ENCODE measurements at regions not wholly inside any gene's neighbourhood (a gene's known extent, or its start where the extent isn't known, plus 50 kb on each side); places are given as distances from the start of the nearest gene placed in this dataset.

- no peak for DNase-seq (ENCODE audit: low spot score)
Measured at GRCh38 chr10:42952349-42952748, 124.5 kb upstream of the RET start.

GRCh38 chr10:42952931-42953683, 123.8 kb upstream of the RET start:
- DNase-seq (ENCODE audit: low spot score): no peak

GRCh38 chr10:42953684-42954674, 122.9 kb upstream of the RET start:
- DNase-seq (ENCODE audit: low spot score): no peak

GRCh38 chr10:42954766-42955492, 121.9 kb upstream of the RET start:
- no peak for DNase-seq (ENCODE audit: low spot score)

GRCh38 chr10:42955493-42955889, 121.4 kb upstream of the RET start:
- no peak for DNase-seq (ENCODE audit: low spot score)

GRCh38 chr10:42956045-42956444, 120.8 kb upstream of the RET start:
- no peak for DNase-seq (ENCODE audit: low spot score)

- DNase-seq (ENCODE audit: low spot score): no peak
Measured at GRCh38 chr10:42958142-42958868, 118.6 kb upstream of the RET start.

- no peak for DNase-seq (ENCODE audit: low spot score)
Measured at GRCh38 chr10:42959833-42960232, 117.0 kb upstream of the RET start.

GRCh38 chr10:42960491-42960990, 116.3 kb upstream of the RET start:
- DNase-seq (ENCODE audit: low spot score): peak; percentile 63

GRCh38 chr10:42960991-42961795, 115.7 kb upstream of the RET start:
- no peak for DNase-seq (ENCODE audit: low spot score)

GRCh38 chr10:42961796-42962109, 115.1 kb upstream of the RET start:
- no peak for DNase-seq (ENCODE audit: low spot score)

- no peak for DNase-seq (ENCODE audit: low spot score)
Measured at GRCh38 chr10:42962110-42962901, 114.6 kb upstream of the RET start.

GRCh38 chr10:42962902-42963231, 114.0 kb upstream of the RET start:
- no peak for DNase-seq (ENCODE audit: low spot score)

- no peak for DNase-seq (ENCODE audit: low spot score)
Measured at GRCh38 chr10:42963312-42963711, 113.6 kb upstream of the RET start.

- no peak for DNase-seq (ENCODE audit: low spot score)
Measured at GRCh38 chr10:42969147-42969546, 107.7 kb upstream of the RET start.

GRCh38 chr10:42969909-42970308, 107.0 kb upstream of the RET start:
- DNase-seq (ENCODE audit: low spot score): no peak

GRCh38 chr10:42970451-42971250, 106.2 kb upstream of the RET start:
- no peak for DNase-seq (ENCODE audit: low spot score)

GRCh38 chr10:42971251-42971599, 105.6 kb upstream of the RET start:
- DNase-seq (ENCODE audit: low spot score): no peak

GRCh38 chr10:42972946-42973345, 103.9 kb upstream of the RET start:
- no peak for DNase-seq (ENCODE audit: low spot score)

Measured in AG08396 (cell line).